ENCODE measurements at regions not wholly inside any gene's neighbourhood (a gene's known extent, or its start where the extent isn't known, plus 50 kb on each side); places are given as distances from the start of the nearest gene placed in this dataset.
A peak's percentile ranks its signal among the peaks of the same experiment; 100 is the strongest.

DNA sequence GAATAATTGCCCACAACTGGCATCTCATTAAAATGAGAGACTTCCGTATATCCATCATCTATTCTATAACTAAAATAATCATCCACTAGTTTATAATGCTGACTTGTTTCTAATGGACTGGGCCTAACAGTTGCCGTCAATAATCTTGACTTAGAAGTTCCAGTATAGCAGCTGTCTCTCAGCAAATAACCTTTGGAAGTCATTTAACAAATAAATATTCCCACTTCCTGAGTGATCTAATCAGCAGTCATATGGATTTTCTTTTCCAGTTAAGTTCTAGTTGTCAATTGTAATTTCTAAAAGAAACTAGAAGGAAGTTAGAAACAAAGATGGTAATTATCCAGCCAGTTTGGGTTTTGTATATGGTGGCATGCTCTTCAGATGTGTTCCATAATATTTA is 177.8 kb downstream of the GXYLT1 start:
- DNase-seq: no peak
- Histone ChIP-seq H3K36me3 (ENCODE audit: control insufficient read depth, insufficient read depth, low read length) (no peaks in the 10 kb centered on the region), H3K4me3 (ENCODE audit: low read length) (no peak overlapping the region), H3K4me1 (ENCODE audit: control insufficient read depth, insufficient read depth, low read length) (peaks cover 3% of the 10 kb centered on the region), H3K9me3 (ENCODE audit: control insufficient read depth, low read depth, low read length) (no peaks in the 10 kb centered on the region), H3K27ac (ENCODE audit: low read length) (no peak overlapping the region), H3K27me3 (ENCODE audit: control insufficient read depth, insufficient read depth, low read length) (no peaks in the 10 kb centered on the region)
- WGBS (ENCODE audit: insufficient coverage, low lambda C conversion rate): no CpG with 5 or more reads among the region's 2 CpGs

DNA sequence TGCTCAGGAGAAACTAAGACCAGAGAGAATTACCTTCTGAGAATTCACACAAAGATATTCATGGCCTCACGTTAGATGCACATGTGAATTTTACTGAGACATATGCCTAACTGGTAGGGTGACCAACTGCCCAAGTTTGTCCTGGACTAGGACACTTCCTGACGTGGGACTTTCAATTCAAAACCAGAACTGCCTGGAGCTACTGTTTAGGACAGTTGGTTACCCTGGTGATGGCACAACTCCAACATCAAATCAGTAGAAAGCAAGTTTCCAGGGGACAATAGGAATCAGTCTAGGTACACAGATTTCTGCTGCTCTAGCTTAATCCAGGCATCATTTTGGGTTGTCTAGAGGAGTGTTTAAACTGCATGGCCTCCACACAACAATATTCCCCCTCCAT is 178.7 kb downstream of the GXYLT1 start:
- Histone ChIP-seq H3K27ac (ENCODE audit: low read length) (no peak overlapping the region), H3K36me3 (ENCODE audit: control insufficient read depth, insufficient read depth, low read length) (no peaks in the 10 kb centered on the region), H3K27me3 (ENCODE audit: control insufficient read depth, insufficient read depth, low read length) (no peaks in the 10 kb centered on the region), H3K9me3 (ENCODE audit: control insufficient read depth, low read depth, low read length) (no peaks in the 10 kb centered on the region), H3K4me3 (ENCODE audit: low read length) (no peak overlapping the region), H3K4me1 (ENCODE audit: control insufficient read depth, insufficient read depth, low read length) (peaks cover 3% of the 10 kb centered on the region)
- DNase-seq: no peak
- WGBS (ENCODE audit: insufficient coverage, low lambda C conversion rate): no CpG with 5 or more reads among the region's 2 CpGs

DNA sequence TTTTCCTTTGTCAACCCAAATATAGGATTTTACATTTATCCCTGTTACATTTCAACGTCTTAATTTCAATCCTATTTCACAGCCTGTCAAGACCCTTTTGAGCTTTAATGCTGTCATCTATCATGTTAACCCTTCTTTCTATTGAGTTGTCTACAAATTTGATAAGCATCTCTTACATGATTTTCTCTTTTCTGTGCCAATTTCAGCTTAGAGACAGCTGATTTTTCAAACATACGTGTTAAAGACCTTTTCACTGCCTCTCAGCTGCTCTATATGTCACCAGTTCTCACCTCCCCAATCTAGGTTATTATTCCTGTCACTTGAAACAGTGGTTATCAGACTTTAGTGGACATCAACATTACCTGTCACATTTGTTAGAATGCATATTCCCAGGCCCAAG is 181.3 kb downstream of the GXYLT1 start:
- Histone ChIP-seq H3K9me3 (ENCODE audit: control insufficient read depth, low read depth, low read length) (no peaks in the 10 kb centered on the region), H3K4me1 (ENCODE audit: control insufficient read depth, insufficient read depth, low read length) (peaks cover 3% of the 10 kb centered on the region), H3K36me3 (ENCODE audit: control insufficient read depth, insufficient read depth, low read length) (no peaks in the 10 kb centered on the region), H3K4me3 (ENCODE audit: low read length) (no peak overlapping the region), H3K27ac (ENCODE audit: low read length) (no peak overlapping the region), H3K27me3 (ENCODE audit: control insufficient read depth, insufficient read depth, low read length) (no peaks in the 10 kb centered on the region)
- DNase-seq: no peak
- 100% methylated on average over 1 of the region's 2 CpGs for WGBS (ENCODE audit: insufficient coverage, low lambda C conversion rate)

DNA sequence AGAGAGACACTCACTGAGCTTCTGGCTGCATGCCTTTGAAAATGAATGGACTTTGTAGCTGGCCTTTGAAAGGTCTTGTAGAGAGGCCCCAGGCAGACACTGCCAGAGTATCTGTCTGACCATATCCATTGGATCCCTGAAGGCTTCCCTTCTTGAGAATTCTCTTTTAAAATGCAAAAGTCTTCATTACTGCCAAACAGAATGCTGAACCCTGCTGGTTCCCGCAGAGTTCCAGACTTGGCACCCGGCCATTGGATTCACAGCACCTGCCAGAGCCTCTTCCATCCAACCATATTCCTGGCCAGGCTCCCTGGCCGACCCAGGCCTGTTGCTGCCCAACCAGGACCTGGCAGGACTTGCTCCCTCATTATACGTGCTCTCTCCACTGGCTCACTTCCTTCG is 182.5 kb downstream of the GXYLT1 start:
- Histone ChIP-seq H3K27ac (ENCODE audit: low read length) (no peak overlapping the region), H3K4me3 (ENCODE audit: low read length) (no peak overlapping the region), H3K4me1 (ENCODE audit: control insufficient read depth, insufficient read depth, low read length) (peaks cover 3% of the 10 kb centered on the region), H3K36me3 (ENCODE audit: control insufficient read depth, insufficient read depth, low read length) (no peaks in the 10 kb centered on the region), H3K27me3 (ENCODE audit: control insufficient read depth, insufficient read depth, low read length) (no peaks in the 10 kb centered on the region), H3K9me3 (ENCODE audit: control insufficient read depth, low read depth, low read length) (no peaks in the 10 kb centered on the region)
- DNase-seq: peak in 1 of 2 donors; percentile 11
- WGBS (ENCODE audit: insufficient coverage, low lambda C conversion rate): 80% methylated on average over 1 of the region's 5 CpGs

DNA sequence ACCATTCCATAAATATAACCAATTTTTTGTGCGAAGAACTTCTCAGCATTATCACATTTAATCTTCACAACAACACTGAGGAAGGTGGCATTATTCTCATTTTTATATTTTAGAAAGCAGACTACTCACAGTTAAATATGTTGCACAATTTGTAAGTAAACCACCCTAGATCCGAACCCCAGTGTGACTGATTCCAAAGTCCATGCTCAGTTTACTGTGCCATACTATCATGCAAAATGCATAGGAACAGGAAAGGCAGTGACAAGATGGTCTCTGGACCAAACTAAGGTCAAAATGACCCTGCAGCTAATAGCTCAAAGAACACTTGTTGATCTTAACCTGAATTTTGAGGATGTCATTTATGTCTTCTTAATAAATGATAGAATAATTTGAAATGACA is 185.4 kb downstream of the GXYLT1 start:
- DNase-seq: peak; percentile 19 to 64
- no peaks in the 10 kb centered on the region for H3K27me3 ChIP-seq (ENCODE audit: control insufficient read depth, insufficient read depth, low read length)
- WGBS (ENCODE audit: insufficient coverage, low lambda C conversion rate): no CpG with 5 or more reads among the region's 2 CpGs

DNA sequence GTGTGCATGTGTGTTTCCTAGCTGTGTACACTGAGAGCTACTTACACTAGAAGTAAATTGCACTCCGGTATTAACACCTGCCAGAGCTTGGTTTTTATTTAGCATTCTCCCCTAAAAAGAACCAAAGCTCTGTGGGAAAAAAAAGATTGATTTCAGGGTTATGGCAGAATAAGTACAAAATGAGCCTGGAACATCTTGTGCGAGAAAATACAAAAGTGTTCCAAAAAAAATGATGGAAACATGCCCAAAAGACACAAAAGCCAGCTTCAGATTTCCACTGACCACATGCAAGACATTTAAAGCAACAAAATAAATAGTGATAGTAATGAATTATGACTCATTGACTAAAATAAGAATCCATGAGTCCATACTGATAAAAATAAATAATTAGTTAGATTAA is 188.3 kb downstream of the GXYLT1 start:
- Histone ChIP-seq H3K27me3 (ENCODE audit: control insufficient read depth, insufficient read depth, low read length) (no peaks in the 10 kb centered on the region), H3K9me3 (ENCODE audit: control insufficient read depth, low read depth, low read length) (no peaks in the 10 kb centered on the region), H3K4me3 (ENCODE audit: low read length) (no peak overlapping the region), H3K36me3 (ENCODE audit: control insufficient read depth, insufficient read depth, low read length) (no peaks in the 10 kb centered on the region), H3K4me1 (ENCODE audit: control insufficient read depth, insufficient read depth, low read length) (no peaks in the 10 kb centered on the region), H3K27ac (ENCODE audit: low read length) (no peak overlapping the region)
- WGBS (ENCODE audit: insufficient coverage, low lambda C conversion rate): 79% methylated on average over 2 of the region's 2 CpGs
- DNase-seq: no peak

More for the DNA sequence above, 185.4 kb downstream of the GXYLT1 start:
- no peak overlapping the region for H3K4me3 ChIP-seq (ENCODE audit: low read length)
- H3K27ac ChIP-seq (ENCODE audit: low read length): no peak overlapping the region
- H3K36me3 ChIP-seq (ENCODE audit: control insufficient read depth, insufficient read depth, low read length): no peaks in the 10 kb centered on the region
- H3K9me3 ChIP-seq (ENCODE audit: control insufficient read depth, low read depth, low read length): no peaks in the 10 kb centered on the region
- peaks cover 3% of the 10 kb centered on the region for H3K4me1 ChIP-seq (ENCODE audit: control insufficient read depth, insufficient read depth, low read length)

DNA sequence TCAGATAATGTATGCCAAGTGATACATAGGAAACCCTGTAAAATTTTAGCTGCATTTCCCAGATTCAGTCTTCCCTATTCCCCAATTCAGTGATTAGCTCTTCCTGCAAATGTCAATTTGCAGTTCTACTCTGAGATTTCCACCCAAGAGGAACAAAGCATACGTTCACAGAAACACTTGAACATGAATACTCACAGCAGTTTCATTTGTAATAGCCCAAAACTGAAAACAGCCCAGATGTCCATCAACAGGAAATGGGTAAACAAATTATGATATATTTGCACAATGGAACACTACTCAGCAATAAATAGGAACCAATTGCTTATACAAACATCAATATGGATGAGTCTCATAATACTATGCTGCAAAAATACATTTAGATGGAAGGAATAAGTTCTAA is 194.2 kb downstream of the GXYLT1 start:
- WGBS (ENCODE audit: insufficient coverage, low lambda C conversion rate): no CpG with 5 or more reads among the region's 1 CpG
- Histone ChIP-seq H3K36me3 (ENCODE audit: control insufficient read depth, insufficient read depth, low read length) (no peaks in the 10 kb centered on the region), H3K27ac (ENCODE audit: low read length) (no peak overlapping the region), H3K27me3 (ENCODE audit: control insufficient read depth, insufficient read depth, low read length) (no peaks in the 10 kb centered on the region), H3K9me3 (ENCODE audit: control insufficient read depth, low read depth, low read length) (peaks cover 6% of the 10 kb centered on the region), H3K4me3 (ENCODE audit: low read length) (no peak overlapping the region), H3K4me1 (ENCODE audit: control insufficient read depth, insufficient read depth, low read length) (no peaks in the 10 kb centered on the region)
- no peak for DNase-seq

DNA sequence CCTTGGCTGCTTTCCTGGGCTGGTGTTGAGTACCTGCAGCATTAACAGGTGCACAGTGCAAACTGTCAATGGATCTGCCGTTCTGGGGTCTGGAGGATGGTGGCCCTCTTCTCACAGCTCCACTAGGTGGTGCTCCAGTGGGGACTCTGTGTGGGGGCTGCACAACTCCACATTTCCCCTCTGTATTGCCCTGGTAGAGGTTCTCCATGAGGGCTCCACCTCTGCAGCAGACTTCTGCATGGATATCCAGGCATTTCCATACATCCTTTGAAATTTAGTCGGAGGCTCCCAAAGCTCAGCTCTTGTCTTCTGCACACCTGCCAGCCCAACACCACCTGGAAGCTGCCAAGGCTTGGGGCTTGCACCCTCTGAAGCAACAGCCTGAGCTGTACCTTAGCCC is 198.6 kb downstream of the GXYLT1 start:
- Histone ChIP-seq H3K27me3 (ENCODE audit: control insufficient read depth, insufficient read depth, low read length) (peaks cover 2% of the 10 kb centered on the region), H3K36me3 (ENCODE audit: control insufficient read depth, insufficient read depth, low read length) (no peaks in the 10 kb centered on the region), H3K4me3 (ENCODE audit: low read length) (no peak overlapping the region), H3K9me3 (ENCODE audit: control insufficient read depth, low read depth, low read length) (peaks cover 6% of the 10 kb centered on the region), H3K27ac (ENCODE audit: low read length) (no peak overlapping the region), H3K4me1 (ENCODE audit: control insufficient read depth, insufficient read depth, low read length) (no peaks in the 10 kb centered on the region)
- no CpG with 5 or more reads among the region's 2 CpGs for WGBS (ENCODE audit: insufficient coverage, low lambda C conversion rate)
- no peak for DNase-seq

DNA sequence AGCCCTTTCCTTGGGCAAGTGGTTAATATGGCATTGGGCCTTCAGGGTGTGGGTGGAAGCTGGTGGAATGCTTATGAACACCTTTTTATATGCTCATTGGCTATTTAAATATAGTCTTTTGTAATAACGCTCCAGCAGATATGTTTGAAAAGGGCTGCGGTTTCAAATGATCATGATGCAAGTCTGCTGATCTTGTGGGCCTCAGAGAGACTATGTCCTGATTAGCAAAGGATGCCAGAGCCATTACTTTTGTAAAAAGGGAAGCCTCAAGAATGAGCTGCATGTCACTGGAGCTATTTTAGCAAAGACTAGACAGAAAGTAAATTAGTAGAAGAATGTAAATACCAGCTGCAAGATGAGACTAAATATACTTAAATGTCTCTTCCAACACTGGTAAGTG is 200.5 kb downstream of the GXYLT1 start:
- Histone ChIP-seq H3K36me3 (ENCODE audit: control insufficient read depth, insufficient read depth, low read length) (no peaks in the 10 kb centered on the region), H3K4me3 (ENCODE audit: low read length) (no peak overlapping the region), H3K4me1 (ENCODE audit: control insufficient read depth, insufficient read depth, low read length) (no peaks in the 10 kb centered on the region), H3K9me3 (ENCODE audit: control insufficient read depth, low read depth, low read length) (peaks cover 6% of the 10 kb centered on the region), H3K27me3 (ENCODE audit: control insufficient read depth, insufficient read depth, low read length) (peaks cover 2% of the 10 kb centered on the region), H3K27ac (ENCODE audit: low read length) (no peak overlapping the region)
- no peak for DNase-seq
- WGBS (ENCODE audit: insufficient coverage, low lambda C conversion rate): 82% methylated on average over 2 of the region's 2 CpGs

DNA sequence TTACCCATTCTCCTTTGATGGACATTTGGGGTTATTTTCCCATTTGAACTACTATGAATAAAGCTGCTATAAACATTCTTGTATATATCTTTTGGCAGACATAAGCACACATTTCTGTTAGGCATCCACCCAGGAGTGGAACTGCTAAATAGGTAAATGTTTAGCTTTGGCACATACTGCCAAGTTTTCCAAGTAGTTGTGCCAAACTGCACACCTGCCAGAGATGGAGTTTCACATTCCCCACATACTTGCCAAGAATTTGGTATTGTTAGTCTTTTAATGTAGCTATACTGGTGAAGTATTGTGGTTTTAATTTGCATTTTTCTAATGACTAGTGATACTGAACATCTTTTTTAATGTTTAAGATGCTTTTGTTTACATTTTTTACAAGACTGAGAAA is 201.0 kb downstream of the GXYLT1 start:
- Histone ChIP-seq H3K27ac (ENCODE audit: low read length) (no peak overlapping the region), H3K4me1 (ENCODE audit: control insufficient read depth, insufficient read depth, low read length) (no peaks in the 10 kb centered on the region), H3K9me3 (ENCODE audit: control insufficient read depth, low read depth, low read length) (peaks cover 6% of the 10 kb centered on the region), H3K27me3 (ENCODE audit: control insufficient read depth, insufficient read depth, low read length) (peaks cover 2% of the 10 kb centered on the region), H3K4me3 (ENCODE audit: low read length) (no peak overlapping the region), H3K36me3 (ENCODE audit: control insufficient read depth, insufficient read depth, low read length) (no peaks in the 10 kb centered on the region)
- no peak for DNase-seq

DNA sequence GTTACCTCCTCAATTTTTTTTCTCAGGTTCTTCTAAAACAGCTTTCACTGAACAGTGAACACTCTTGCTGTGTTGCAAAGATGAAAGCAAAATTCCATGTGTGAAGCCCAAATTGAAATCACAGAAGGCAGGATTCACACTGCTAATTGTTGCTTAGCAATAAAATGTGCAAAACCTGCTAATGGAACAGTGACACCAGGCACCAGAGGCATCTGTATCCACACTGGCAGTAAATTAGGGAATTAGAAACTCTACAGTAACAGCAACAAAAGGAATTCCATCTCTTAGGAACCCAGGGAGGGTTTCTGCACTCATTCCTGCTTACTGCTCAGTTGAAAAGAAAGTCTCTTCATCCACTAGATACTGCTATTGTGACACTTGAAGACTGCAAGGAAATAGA is 202.3 kb downstream of the GXYLT1 start:
- DNase-seq: no peak
- no peak overlapping the region for H3K4me3 ChIP-seq (ENCODE audit: low read length)
- H3K27ac ChIP-seq (ENCODE audit: low read length): no peak overlapping the region
- peaks cover 6% of the 10 kb centered on the region for H3K9me3 ChIP-seq (ENCODE audit: control insufficient read depth, low read depth, low read length)
- no peaks in the 10 kb centered on the region for H3K4me1 ChIP-seq (ENCODE audit: control insufficient read depth, insufficient read depth, low read length)
- peaks cover 2% of the 10 kb centered on the region for H3K27me3 ChIP-seq (ENCODE audit: control insufficient read depth, insufficient read depth, low read length)
- H3K36me3 ChIP-seq (ENCODE audit: control insufficient read depth, insufficient read depth, low read length): no peaks in the 10 kb centered on the region

Measured in large intestine (tissue), 3 donors.